ENCODE measurements at regions not wholly inside any gene's neighbourhood (a gene's known extent, or its start where the extent isn't known, plus 50 kb on each side); places are given as distances from the start of the nearest gene placed in this dataset.

DNA sequence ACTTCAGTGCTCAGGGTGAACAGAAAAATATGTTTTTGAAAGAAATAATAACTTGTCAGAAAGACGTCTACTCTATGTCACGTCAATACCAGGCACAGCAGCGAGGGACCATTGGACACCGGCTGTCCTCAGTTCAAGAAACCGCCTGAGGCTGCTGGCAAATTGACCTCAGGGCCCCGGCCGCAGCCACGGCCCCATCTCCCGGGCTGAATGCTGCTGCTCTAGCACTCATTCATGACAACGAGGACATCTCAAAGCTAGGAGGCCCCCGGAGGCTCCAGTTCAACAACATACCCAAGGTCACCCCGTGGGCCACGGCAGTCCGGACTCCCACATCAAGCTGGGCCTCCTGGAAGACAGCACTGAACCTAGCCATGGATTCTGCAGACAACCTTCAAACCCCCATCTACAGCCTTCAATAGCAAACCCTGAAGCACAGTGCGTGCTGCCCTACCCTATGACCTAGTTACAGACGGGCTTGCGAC, 204.0 kb upstream of the NSMCE3 start:
- TF ChIP-seq, protein P1, sequence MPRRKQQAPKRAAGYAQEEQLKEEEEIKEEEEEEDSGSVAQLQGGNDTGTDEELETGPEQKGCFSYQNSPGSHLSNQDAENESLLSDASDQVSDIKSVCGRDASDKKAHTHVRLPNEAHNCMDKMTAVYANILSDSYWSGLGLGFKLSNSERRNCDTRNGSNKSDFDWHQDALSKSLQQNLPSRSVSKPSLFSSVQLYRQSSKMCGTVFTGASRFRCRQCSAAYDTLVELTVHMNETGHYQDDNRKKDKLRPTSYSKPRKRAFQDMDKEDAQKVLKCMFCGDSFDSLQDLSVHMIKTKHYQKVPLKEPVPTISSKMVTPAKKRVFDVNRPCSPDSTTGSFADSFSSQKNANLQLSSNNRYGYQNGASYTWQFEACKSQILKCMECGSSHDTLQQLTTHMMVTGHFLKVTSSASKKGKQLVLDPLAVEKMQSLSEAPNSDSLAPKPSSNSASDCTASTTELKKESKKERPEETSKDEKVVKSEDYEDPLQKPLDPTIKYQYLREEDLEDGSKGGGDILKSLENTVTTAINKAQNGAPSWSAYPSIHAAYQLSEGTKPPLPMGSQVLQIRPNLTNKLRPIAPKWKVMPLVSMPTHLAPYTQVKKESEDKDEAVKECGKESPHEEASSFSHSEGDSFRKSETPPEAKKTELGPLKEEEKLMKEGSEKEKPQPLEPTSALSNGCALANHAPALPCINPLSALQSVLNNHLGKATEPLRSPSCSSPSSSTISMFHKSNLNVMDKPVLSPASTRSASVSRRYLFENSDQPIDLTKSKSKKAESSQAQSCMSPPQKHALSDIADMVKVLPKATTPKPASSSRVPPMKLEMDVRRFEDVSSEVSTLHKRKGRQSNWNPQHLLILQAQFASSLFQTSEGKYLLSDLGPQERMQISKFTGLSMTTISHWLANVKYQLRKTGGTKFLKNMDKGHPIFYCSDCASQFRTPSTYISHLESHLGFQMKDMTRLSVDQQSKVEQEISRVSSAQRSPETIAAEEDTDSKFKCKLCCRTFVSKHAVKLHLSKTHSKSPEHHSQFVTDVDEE (CRISPR knock-in tag; IDR thresholded peaks at IDR 0.05) = no peak
- TF ChIP-seq OSR1 (CRISPR knock-in tag; IDR thresholded peaks at IDR 0.05) = no peak
- TF ChIP-seq ARNTL (CRISPR knock-in tag; IDR thresholded peaks at IDR 0.05; ENCODE audit: borderline replicate concordance, low read depth) = no peak
- no peak for TF ChIP-seq RARB (CRISPR knock-in tag; IDR thresholded peaks at IDR 0.05)
- no peak for TF ChIP-seq TCF4 (CRISPR knock-in tag; IDR thresholded peaks at IDR 0.05; ENCODE audit: borderline replicate concordance)
- TF ChIP-seq ZFP30 (CRISPR knock-in tag; IDR thresholded peaks at IDR 0.05) = no peak
- TF ChIP-seq ESRRG (CRISPR knock-in tag; IDR thresholded peaks at IDR 0.05) = no peak
- TF ChIP-seq ZFP3 (CRISPR knock-in tag; IDR thresholded peaks at IDR 0.05) = no peak
- no peak for TF ChIP-seq ZNF70 (CRISPR knock-in tag; IDR thresholded peaks at IDR 0.05)
- TF ChIP-seq PPARA (CRISPR knock-in tag; IDR thresholded peaks at IDR 0.05; ENCODE audit: borderline replicate concordance) = no peak
- TF ChIP-seq ZNF8 (CRISPR knock-in tag; IDR thresholded peaks at IDR 0.05) = no peak
- TF ChIP-seq BACH2 (CRISPR knock-in tag; IDR thresholded peaks at IDR 0.05; ENCODE audit: borderline replicate concordance) = no peak
- TF ChIP-seq, protein P2, sequence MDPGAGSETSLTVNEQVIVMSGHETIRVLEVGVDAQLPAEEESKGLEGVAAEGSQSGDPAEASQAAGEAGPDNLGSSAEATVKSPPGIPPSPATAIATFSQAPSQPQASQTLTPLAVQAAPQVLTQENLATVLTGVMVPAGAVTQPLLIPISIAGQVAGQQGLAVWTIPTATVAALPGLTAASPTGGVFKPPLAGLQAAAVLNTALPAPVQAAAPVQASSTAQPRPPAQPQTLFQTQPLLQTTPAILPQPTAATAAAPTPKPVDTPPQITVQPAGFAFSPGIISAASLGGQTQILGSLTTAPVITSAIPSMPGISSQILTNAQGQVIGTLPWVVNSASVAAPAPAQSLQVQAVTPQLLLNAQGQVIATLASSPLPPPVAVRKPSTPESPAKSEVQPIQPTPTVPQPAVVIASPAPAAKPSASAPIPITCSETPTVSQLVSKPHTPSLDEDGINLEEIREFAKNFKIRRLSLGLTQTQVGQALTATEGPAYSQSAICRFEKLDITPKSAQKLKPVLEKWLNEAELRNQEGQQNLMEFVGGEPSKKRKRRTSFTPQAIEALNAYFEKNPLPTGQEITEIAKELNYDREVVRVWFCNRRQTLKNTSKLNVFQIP (CRISPR knock-in tag; IDR thresholded peaks at IDR 0.05; ENCODE audit: borderline replicate concordance, low read depth) = no peak
- TF ChIP-seq GLIS3 (CRISPR knock-in tag; IDR thresholded peaks at IDR 0.05) = no peak
- TF ChIP-seq, protein P3, sequence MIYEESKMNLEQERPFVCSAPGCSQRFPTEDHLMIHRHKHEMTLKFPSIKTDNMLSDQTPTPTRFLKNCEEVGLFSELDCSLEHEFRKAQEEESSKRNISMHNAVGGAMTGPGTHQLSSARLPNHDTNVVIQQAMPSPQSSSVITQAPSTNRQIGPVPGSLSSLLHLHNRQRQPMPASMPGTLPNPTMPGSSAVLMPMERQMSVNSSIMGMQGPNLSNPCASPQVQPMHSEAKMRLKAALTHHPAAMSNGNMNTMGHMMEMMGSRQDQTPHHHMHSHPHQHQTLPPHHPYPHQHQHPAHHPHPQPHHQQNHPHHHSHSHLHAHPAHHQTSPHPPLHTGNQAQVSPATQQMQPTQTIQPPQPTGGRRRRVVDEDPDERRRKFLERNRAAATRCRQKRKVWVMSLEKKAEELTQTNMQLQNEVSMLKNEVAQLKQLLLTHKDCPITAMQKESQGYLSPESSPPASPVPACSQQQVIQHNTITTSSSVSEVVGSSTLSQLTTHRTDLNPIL (CRISPR knock-in tag; IDR thresholded peaks at IDR 0.05; ENCODE audit: low read depth) = no peak
- no peak for TF ChIP-seq TOX (CRISPR knock-in tag; IDR thresholded peaks at IDR 0.05; ENCODE audit: borderline replicate concordance)
- no peak for TF ChIP-seq ZC3H10 (CRISPR knock-in tag; IDR thresholded peaks at IDR 0.05)
- ATAC-seq = no peak

DNA sequence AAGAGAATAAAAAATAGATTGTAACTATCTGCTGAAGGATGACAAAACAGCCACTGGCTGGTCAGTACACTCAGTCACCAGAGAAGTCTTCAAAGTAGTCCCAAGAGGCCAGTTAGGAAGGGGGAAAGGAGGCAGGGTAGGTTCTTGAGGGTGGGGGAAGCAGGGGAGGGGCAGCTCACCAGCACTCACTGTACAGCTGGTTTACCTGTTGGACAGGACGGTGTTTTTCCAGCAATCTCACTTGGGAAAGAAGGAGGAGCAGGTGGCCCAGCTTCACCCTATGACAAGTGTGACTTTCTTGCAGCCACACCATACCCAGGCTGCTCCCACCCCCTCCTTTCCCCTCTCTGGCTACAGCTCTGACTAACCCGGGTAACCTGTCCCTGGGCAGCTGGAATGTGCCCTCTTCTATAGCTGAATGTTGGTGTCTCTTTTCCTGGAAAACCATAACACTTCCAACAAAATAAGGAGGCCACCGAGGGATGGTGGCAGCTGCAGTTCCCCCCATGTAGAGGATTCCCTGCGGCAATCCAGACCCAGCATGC, 203.4 kb upstream of the NSMCE3 start:
- no peak for ATAC-seq
- no peak for TF ChIP-seq ZC3H10 (CRISPR knock-in tag; IDR thresholded peaks at IDR 0.05)
- TF ChIP-seq ARNTL (CRISPR knock-in tag; IDR thresholded peaks at IDR 0.05; ENCODE audit: borderline replicate concordance, low read depth) = no peak
- no peak for TF ChIP-seq CSDC2 (CRISPR knock-in tag; IDR thresholded peaks at IDR 0.05)
- no peak for TF ChIP-seq ZNF70 (CRISPR knock-in tag; IDR thresholded peaks at IDR 0.05)
- TF ChIP-seq GLIS3 (CRISPR knock-in tag; IDR thresholded peaks at IDR 0.05) = no peak
- TF ChIP-seq, protein P4, sequence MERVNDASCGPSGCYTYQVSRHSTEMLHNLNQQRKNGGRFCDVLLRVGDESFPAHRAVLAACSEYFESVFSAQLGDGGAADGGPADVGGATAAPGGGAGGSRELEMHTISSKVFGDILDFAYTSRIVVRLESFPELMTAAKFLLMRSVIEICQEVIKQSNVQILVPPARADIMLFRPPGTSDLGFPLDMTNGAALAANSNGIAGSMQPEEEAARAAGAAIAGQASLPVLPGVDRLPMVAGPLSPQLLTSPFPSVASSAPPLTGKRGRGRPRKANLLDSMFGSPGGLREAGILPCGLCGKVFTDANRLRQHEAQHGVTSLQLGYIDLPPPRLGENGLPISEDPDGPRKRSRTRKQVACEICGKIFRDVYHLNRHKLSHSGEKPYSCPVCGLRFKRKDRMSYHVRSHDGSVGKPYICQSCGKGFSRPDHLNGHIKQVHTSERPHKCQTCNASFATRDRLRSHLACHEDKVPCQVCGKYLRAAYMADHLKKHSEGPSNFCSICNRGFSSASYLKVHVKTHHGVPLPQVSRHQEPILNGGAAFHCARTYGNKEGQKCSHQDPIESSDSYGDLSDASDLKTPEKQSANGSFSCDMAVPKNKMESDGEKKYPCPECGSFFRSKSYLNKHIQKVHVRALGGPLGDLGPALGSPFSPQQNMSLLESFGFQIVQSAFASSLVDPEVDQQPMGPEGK (CRISPR knock-in tag; IDR thresholded peaks at IDR 0.05; ENCODE audit: borderline replicate concordance) = no peak

DNA sequence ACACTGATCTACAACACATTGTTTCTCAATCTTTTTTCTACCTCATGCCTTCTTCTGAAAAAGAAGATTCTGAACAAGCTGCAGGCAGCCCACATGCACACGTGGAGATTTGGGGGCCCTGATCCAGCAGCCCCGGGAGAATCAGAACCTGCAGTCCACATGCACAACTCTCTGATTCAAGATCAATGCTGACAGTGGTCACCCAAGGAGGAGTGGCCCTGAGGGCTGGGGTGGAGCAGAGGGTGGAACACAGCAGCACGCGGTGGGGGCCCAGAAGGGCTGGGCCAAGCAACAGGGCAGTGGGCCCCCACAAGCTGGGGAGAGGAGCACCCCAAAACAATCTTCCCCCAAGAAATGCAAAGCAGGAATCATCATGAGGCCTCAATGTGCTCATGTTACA, 202.1 kb upstream of the NSMCE3 start:
- ATAC-seq = no peak
- TF ChIP-seq ZNF8 (CRISPR knock-in tag; IDR thresholded peaks at IDR 0.05) (no peak), ZC3H10 (CRISPR knock-in tag; IDR thresholded peaks at IDR 0.05) (no peak), ZNF565 (CRISPR knock-in tag; conservative IDR thresholded peaks at IDR 0.05; ENCODE audit: low read depth) (no peak), ZFP30 (CRISPR knock-in tag; IDR thresholded peaks at IDR 0.05) (no peak), ZFP3 (CRISPR knock-in tag; IDR thresholded peaks at IDR 0.05) (no peak), CSDC2 (CRISPR knock-in tag; IDR thresholded peaks at IDR 0.05) (no peak), GLIS3 (CRISPR knock-in tag; IDR thresholded peaks at IDR 0.05) (no peak), ZNF70 (CRISPR knock-in tag; IDR thresholded peaks at IDR 0.05) (no peak), TOX (CRISPR knock-in tag; IDR thresholded peaks at IDR 0.05; ENCODE audit: borderline replicate concordance) (no peak), OSR1 (CRISPR knock-in tag; IDR thresholded peaks at IDR 0.05) (no peak)
- TF ChIP-seq, protein P5, sequence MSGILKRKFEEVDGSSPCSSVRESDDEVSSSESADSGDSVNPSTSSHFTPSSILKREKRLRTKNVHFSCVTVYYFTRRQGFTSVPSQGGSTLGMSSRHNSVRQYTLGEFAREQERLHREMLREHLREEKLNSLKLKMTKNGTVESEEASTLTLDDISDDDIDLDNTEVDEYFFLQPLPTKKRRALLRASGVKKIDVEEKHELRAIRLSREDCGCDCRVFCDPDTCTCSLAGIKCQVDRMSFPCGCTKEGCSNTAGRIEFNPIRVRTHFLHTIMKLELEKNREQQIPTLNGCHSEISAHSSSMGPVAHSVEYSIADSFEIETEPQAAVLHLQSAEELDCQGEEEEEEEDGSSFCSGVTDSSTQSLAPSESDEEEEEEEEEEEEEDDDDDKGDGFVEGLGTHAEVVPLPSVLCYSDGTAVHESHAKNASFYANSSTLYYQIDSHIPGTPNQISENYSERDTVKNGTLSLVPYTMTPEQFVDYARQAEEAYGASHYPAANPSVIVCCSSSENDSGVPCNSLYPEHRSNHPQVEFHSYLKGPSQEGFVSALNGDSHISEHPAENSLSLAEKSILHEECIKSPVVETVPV (CRISPR knock-in tag; IDR thresholded peaks at IDR 0.05) = no peak
- TF ChIP-seq, protein P2 (CRISPR knock-in tag; IDR thresholded peaks at IDR 0.05; ENCODE audit: borderline replicate concordance, low read depth) = no peak
- TF ChIP-seq, protein P3 (CRISPR knock-in tag; IDR thresholded peaks at IDR 0.05; ENCODE audit: low read depth) = no peak

Measured in SK-N-SH treated with all-trans-retinoic acid at 6 μM for 48 hours (cell line).